H1 (cell line): ENCODE measurements at regions not wholly inside any gene's neighbourhood (a gene's known extent, or its start where the extent isn't known, plus 50 kb on each side); places are given as distances from the start of the nearest gene placed in this dataset.

ENCODE experiments used
- CTCF ChIA-PET: fragments of 300-600 bp; sonication (Branson Sonifier 250); formaldehyde crosslinking; loops from one replicate; lab custom pipeline; 2021; ENCODE audit not compliant: partially characterized antibody; lab: Charles Lee
- POLR2A ChIA-PET: fragments of 300-600 bp; sonication (Branson Sonifier 250); formaldehyde crosslinking; loops from one replicate; lab custom pipeline; 2021; ENCODE audit warnings: inconsistent platforms; ENCODE audit not compliant: partially characterized antibody; lab: Charles Lee
- DNase-seq, 2 experiments: peaks; one replicate each; pipeline versions ENCODE4 v3.0.0 to v3.0.0-alpha.2; 2010 to 2022; ENCODE audit warnings: low spot score in 2 of 2, low read depth in 1 of 2, mixed read lengths in 1 of 2
- FAIRE-seq: peaks from 2 replicates; lab custom pipeline; 2011; peaks lifted over from hg19 to GRCh38; lab: Jason Lieb, UNC
- H2AFZ ChIP-seq: 2 replicates; pipeline ENCODE4 v1.8.1; 2012; ENCODE audit warnings: low read length, inconsistent platforms
- H2AK5ac ChIP-seq: 2 replicates; pipeline ENCODE4 v1.6.1; 2013; ENCODE audit warnings: low read depth, low read length
- H2BK120ac ChIP-seq: replicated peaks from 2 replicates; pipeline ENCODE3; 2013; ENCODE audit warnings: low read depth, low read length, inconsistent platforms
- H2BK12ac ChIP-seq: 2 replicates; pipeline ENCODE4 v1.6.1; 2013; ENCODE audit warnings: low read depth, low read length
- H2BK15ac ChIP-seq: 2 replicates; pipeline ENCODE4 v1.6.1; 2013; ENCODE audit warnings: low read length
- H2BK20ac ChIP-seq: 2 replicates; pipeline ENCODE4 v1.6.1; 2013; ENCODE audit warnings: low read length
- H2BK5ac ChIP-seq: 2 replicates; pipeline ENCODE4 v1.6.1; 2013; ENCODE audit warnings: low read depth, low read length
- H3K14ac ChIP-seq: 2 replicates; pipeline ENCODE4 v1.6.1; 2013; ENCODE audit warnings: inconsistent platforms; ENCODE audit not compliant: insufficient read length
- H3K18ac ChIP-seq: 2 replicates; pipeline ENCODE4 v1.6.1; 2013; ENCODE audit warnings: low read length; ENCODE audit errors: extremely low read depth
- H3K23ac ChIP-seq: 2 replicates; pipeline ENCODE4 v1.6.1; 2013; ENCODE audit warnings: inconsistent platforms; ENCODE audit not compliant: insufficient read length
- H3K23me2 ChIP-seq: 2 replicates; pipeline ENCODE4 v1.6.1; 2013; ENCODE audit warnings: low read depth, low read length
- H3K27ac ChIP-seq: 2 replicates; pipeline ENCODE4 v1.6.1; 2011; ENCODE audit warnings: low read depth, low read length, inconsistent platforms
- H3K27me3 ChIP-seq, 4 experiments: replicated peaks in 1 of 4; 1 replicate in 1 of 4; 2 replicates in 3 of 4; pipeline versions ENCODE4 v1.6.1 to v1.8.1; 2011 to 2013; ENCODE audit warnings: low read length in 3 of 4, mild to moderate bottlenecking in 3 of 4, inconsistent platforms in 2 of 4, mixed read lengths in 2 of 4, moderate library complexity in 1 of 4; ENCODE audit not compliant: control insufficient read depth in 3 of 4, insufficient read depth in 3 of 4; ENCODE audit errors: extremely low read depth in 1 of 4
- H3K36me3 ChIP-seq, 4 experiments: 2 replicates each; pipeline versions ENCODE4 v1.6.1 to v1.8.1; 2011 to 2013; ENCODE audit warnings: mild to moderate bottlenecking in 4 of 4, low read length in 3 of 4, moderate library complexity in 2 of 4, control low read depth in 1 of 4, inconsistent platforms in 1 of 4; ENCODE audit not compliant: insufficient read depth in 4 of 4, control insufficient read depth in 2 of 4
- H3K4ac ChIP-seq: replicated peaks from 2 replicates; pipeline ENCODE3; 2013; ENCODE audit warnings: low read length, low read depth, mixed read lengths, inconsistent platforms; ENCODE audit not compliant: insufficient read length
- H3K4me1 ChIP-seq, 4 experiments: replicated peaks in 1 of 4; 1 replicate in 1 of 4; 2 replicates in 3 of 4; pipeline versions ENCODE4 v1.6.1 to v1.8.1; 2011 to 2013; ENCODE audit warnings: low read length in 3 of 4, inconsistent platforms in 2 of 4, mixed read lengths in 1 of 4; ENCODE audit not compliant: insufficient read depth in 4 of 4, control insufficient read depth in 3 of 4
- H3K4me2 ChIP-seq, 2 experiments: 2 replicates each; pipeline versions ENCODE4 v1.6.1 to v1.8.1; 2011 to 2013; ENCODE audit warnings: low read depth in 2 of 2, low read length in 2 of 2, control low read depth in 1 of 2, inconsistent platforms in 1 of 2, mild to moderate bottlenecking in 1 of 2; ENCODE audit not compliant: insufficient read depth in 1 of 2
- H3K4me3 ChIP-seq, 4 experiments: fragments of 200-600, 300-600 bp in 1 of 4; sonication (generic), shearing (Covaris generic), sonication (Bioruptor Twin) in 1 of 4; 2 replicates each; pipeline versions ENCODE4 v1.5.1 to v1.8.1; 2011 to 2016; ENCODE audit warnings: low read length in 4 of 4, low read depth in 3 of 4, control low read depth in 2 of 4, inconsistent platforms in 2 of 4, mild to moderate bottlenecking in 2 of 4, mixed read lengths in 1 of 4, moderate library complexity in 1 of 4; ENCODE audit not compliant: insufficient read depth in 2 of 4; ENCODE audit errors: extremely low read depth in 1 of 4
- H3K56ac ChIP-seq: replicated peaks from 2 replicates; pipeline ENCODE3; 2013; ENCODE audit warnings: low read depth, mild to moderate bottlenecking, mixed read lengths, low read length, inconsistent platforms; ENCODE audit not compliant: insufficient read length
- H3K79me1 ChIP-seq: 2 replicates; pipeline ENCODE4 v1.6.1; 2013; ENCODE audit warnings: low read depth, low read length, control low read depth
- H3K79me2 ChIP-seq, 2 experiments: 2 replicates each; pipeline versions ENCODE4 v1.6.1 to v1.8.1; 2012 to 2013; ENCODE audit warnings: low read length in 2 of 2, mild to moderate bottlenecking in 2 of 2, inconsistent platforms in 1 of 2; ENCODE audit not compliant: insufficient read depth in 2 of 2, control insufficient read depth in 1 of 2
- H3K9ac ChIP-seq, 4 experiments: replicated peaks in 1 of 4; 1 replicate in 1 of 4; 2 replicates in 3 of 4; pipeline versions ENCODE4 v1.6.1 to v1.8.1; 2011 to 2013; ENCODE audit warnings: low read depth in 3 of 4, low read length in 3 of 4, control low read depth in 2 of 4, mild to moderate bottlenecking in 2 of 4, moderate library complexity in 2 of 4, inconsistent platforms in 1 of 4; ENCODE audit errors: extremely low read depth in 1 of 4
- H3K9me3 ChIP-seq, 2 experiments: 2 replicates each; pipeline versions ENCODE4 v1.6.1 to v1.8.1; 2012 to 2013; ENCODE audit warnings: mild to moderate bottlenecking in 2 of 2, moderate library complexity in 2 of 2, control low read depth in 1 of 2, inconsistent platforms in 1 of 2, low read depth in 1 of 2, low read length in 1 of 2, mixed read lengths in 1 of 2; ENCODE audit not compliant: insufficient read depth in 2 of 2
- H4K20me1 ChIP-seq, 2 experiments: replicated peaks in 1 of 2; 2 replicates each; pipeline versions ENCODE3 to v1.8.1; 2011 to 2013; ENCODE audit warnings: inconsistent platforms in 2 of 2, low read length in 2 of 2, mild to moderate bottlenecking in 1 of 2; ENCODE audit not compliant: insufficient read depth in 2 of 2, control insufficient read depth in 1 of 2
- H4K5ac ChIP-seq: 2 replicates; pipeline ENCODE4 v1.6.1; 2013; ENCODE audit warnings: low read length, low read depth, mixed read lengths, inconsistent platforms; ENCODE audit not compliant: insufficient read length
- H4K8ac ChIP-seq: 2 replicates; pipeline ENCODE4 v1.8.0; 2013; ENCODE audit warnings: mild to moderate bottlenecking, moderate library complexity, low read length, inconsistent platforms; ENCODE audit not compliant: insufficient read depth; ENCODE audit errors: extremely low read depth
- H4K91ac ChIP-seq: replicated peaks from 2 replicates; pipeline ENCODE3; 2013; ENCODE audit warnings: low read length, mixed read lengths, inconsistent platforms; ENCODE audit not compliant: insufficient read length
- BACH1 ChIP-seq: IDR thresholded peaks from 2 replicates; pipeline ENCODE4 v1.6.1; 2012; ENCODE audit warnings: low read length, improper control_type of control experiment
- RAD21 ChIP-seq, 2 experiments: IDR thresholded peaks in 1 of 2; conservative IDR thresholded peaks in 1 of 2; 2 replicates each; pipeline ENCODE4 v1.6.1; 2011; ENCODE audit warnings: low read depth in 2 of 2, low read length in 2 of 2, improper control_type of control experiment in 1 of 2, inconsistent platforms in 1 of 2, mild to moderate bottlenecking in 1 of 2, moderate library complexity in 1 of 2
- RNF2 ChIP-seq: fragments of 200-900, 300-1000 bp; sonication (generic); IDR thresholded peaks from 2 replicates; pipeline ENCODE4 v1.7.1; 2016; ENCODE audit warnings: borderline replicate concordance, low read depth, mild to moderate bottlenecking, antibody characterized with exemption, low read length; ENCODE audit not compliant: poor library complexity, severe bottlenecking; ENCODE audit errors: missing control alignments
- WGBS, 2 experiments: shearing (Covaris generic) in 1 of 2; methylation state at CpG; one replicate each; pipeline versions ENCODE4 v1.1.6 to v1.1.7; 2013 to 2015; ENCODE audit warnings: low lambda C conversion rate in 2 of 2, mixed read lengths in 2 of 2, inconsistent platforms in 1 of 2, low coverage in 1 of 2, missing lambda C conversion rate in 1 of 2; ENCODE audit not compliant: insufficient replicate concordance in 2 of 2, insufficient coverage in 1 of 2, insufficient read length in 1 of 2; ENCODE audit errors: extremely low coverage in 1 of 2, missing lambda C conversion rate in 1 of 2; 5-methylcytosine and 5-hydroxymethylcytosine counted together

DNA sequence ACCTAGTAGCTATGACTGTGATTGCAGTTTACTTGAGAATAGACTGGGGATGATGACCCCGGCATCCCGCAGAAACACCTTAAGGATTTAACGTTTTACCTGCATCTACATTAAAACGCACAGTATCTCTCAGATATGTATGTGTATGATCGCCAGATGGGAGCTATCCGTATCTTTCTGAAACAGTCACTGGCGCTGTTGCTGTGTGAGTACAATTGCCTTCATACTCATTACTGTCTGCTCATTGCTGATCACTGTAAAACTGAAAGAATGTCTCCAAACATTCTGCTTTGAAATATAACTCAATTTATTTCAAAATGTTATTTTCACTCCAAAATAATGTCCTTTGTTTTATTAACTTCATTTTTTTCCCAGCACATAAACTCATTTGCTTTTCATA is 388.9 kb upstream of the AKR1E2 start:
- Histone ChIP-seq H4K91ac (no peak overlapping the region), H3K4me1 (no peaks in the 10 kb centered on the region), H4K5ac (no peak overlapping the region), H3K56ac (no peak overlapping the region), H3K9me3 (no peaks in the 10 kb centered on the region), H2BK12ac (no peak overlapping the region), H4K8ac (no peak overlapping the region), H4K20me1 (no peaks in the 10 kb centered on the region), H3K23ac (no peak overlapping the region), H2BK15ac (no peak overlapping the region), H2BK20ac (no peak overlapping the region), H3K23me2 (no peaks in the 10 kb centered on the region), H3K36me3 (no peaks in the 10 kb centered on the region), H3K14ac (no peak overlapping the region), H3K18ac (no peak overlapping the region), H3K4ac (no peak overlapping the region), H2BK120ac (no peak overlapping the region), H3K4me3 (no peak overlapping the region), H3K27me3 (no peaks in the 10 kb centered on the region), H2AFZ (no peak overlapping the region), H2BK5ac (no peak overlapping the region), H3K27ac (no peak overlapping the region), H3K4me2 (no peak overlapping the region), H3K79me2 (no peaks in the 10 kb centered on the region), H3K9ac (no peak overlapping the region), H3K79me1 (no peaks in the 10 kb centered on the region), H2AK5ac (no peak overlapping the region)
- DNase-seq (no peak), FAIRE-seq (no peak)
- WGBS, 2 experiments, result 91% methylated on average over 7 of the region's 7 CpGs; no CpG with 5 or more reads in 1 of the 2 experiments
- TF ChIP-seq RAD21 (IDR thresholded peaks at IDR 0.05 in 1 of 2, conservative IDR thresholded peaks at IDR 0.05 in 1 of 2; ENCODE audit: low read depth in 2 of 2, low read length in 2 of 2), result no peak
- no peak for TF ChIP-seq RNF2
- TF ChIP-seq BACH1, result no peak
- CTCF ChIA-PET, result interaction anchor here (1.0 kb wide), 1 partner anchor 45 kb away, joined by 3 read pairs; no protein-coding TSS in a partner anchor
- POLR2A ChIA-PET, result no interaction called here
